Omental fat pad (tissue), 3 donors: ENCODE measurements at regions not wholly inside any gene's neighbourhood (a gene's known extent, or its start where the extent isn't known, plus 50 kb on each side); places are given as distances from the start of the nearest gene placed in this dataset.
"Not testable (repeated sequence)": the region's sequence is repeated elsewhere in the genome, so short reads cannot be mapped to it uniquely, and the experiment has no call there.

ENCODE experiments used
- ATAC-seq: fragments of 150-250 bp; one replicate; pipeline ENCODE4 v1.9.1; 2016; ENCODE audit warnings: mild to moderate bottlenecking, moderate library complexity; ENCODE audit not compliant: low FRiP score
- DNase-seq: peaks from one replicate; pipeline ENCODE4 v3.0.0-alpha.2; 2019; ENCODE audit warnings: low spot score
- CTCF ChIP-seq, 3 donors: fragments of 450-650 bp; IDR thresholded peaks; one replicate each; pipeline ENCODE4 v1.5.1; 2016 to 2017; ENCODE audit warnings: antibody characterized with exemption in 3 of 3, mild to moderate bottlenecking in 3 of 3, moderate library complexity in 2 of 3

- ATAC-seq (no peak), DNase-seq (no peak)
- no peak for TF ChIP-seq CTCF (IDR thresholded peaks at IDR 0.05)
Observed at GRCh38 chr22:22697377-22698117, 53.1 kb downstream of the GGTLC2 start.

- no peak for ATAC-seq
- no peak for TF ChIP-seq CTCF (IDR thresholded peaks at IDR 0.05)
- DNase-seq, result no peak
Observed at GRCh38 chr22:22698263-22698750, 53.9 kb downstream of the GGTLC2 start.

- ATAC-seq, result no peak
- TF ChIP-seq CTCF (IDR thresholded peaks at IDR 0.05), result no peak
- no peak for DNase-seq
Observed at GRCh38 chr22:22700631-22701030, 56.2 kb downstream of the GGTLC2 start.

- not testable (repeated sequence) for DNase-seq, ATAC-seq
Observed at GRCh38 chr22:22701557-22701956, 57.1 kb downstream of the GGTLC2 start.

- ATAC-seq, result peak; percentile 22
- no peak for DNase-seq
- no peak for TF ChIP-seq CTCF (IDR thresholded peaks at IDR 0.05)
Observed at GRCh38 chr22:22702237-22703202, 58.1 kb downstream of the GGTLC2 start.

GRCh38 chr22:22703203-22703570 is 58.8 kb downstream of the GGTLC2 start:
- ATAC-seq (no peak), DNase-seq (no peak)
- no peak for TF ChIP-seq CTCF (IDR thresholded peaks at IDR 0.05)

- no peak for ATAC-seq
- no peak for DNase-seq
- TF ChIP-seq CTCF (IDR thresholded peaks at IDR 0.05), result no peak
Observed at GRCh38 chr22:22703715-22704114, 59.3 kb downstream of the GGTLC2 start.
